COLO668 (cell line): ENCODE measurements at regions not wholly inside any gene's neighbourhood (a gene's known extent, or its start where the extent isn't known, plus 50 kb on each side); places are given as distances from the start of the nearest gene placed in this dataset.

Source experiments
- DNase-seq: peaks from one replicate; lab custom pipeline; 2025; ENCODE audit not compliant: unreplicated experiment; lab: John Stamatoyannopoulos, UW

GRCh38 chr18:78571831-78572347, 407.7 kb upstream of the SALL3 start:
- DNase-seq: no peak

- DNase-seq: no peak
Observed at GRCh38 chr18:78573773-78574172, 405.8 kb upstream of the SALL3 start.

- DNase-seq: no peak
Observed at GRCh38 chr18:78576967-78577366, 402.7 kb upstream of the SALL3 start.

- DNase-seq: no peak
Observed at GRCh38 chr18:78579449-78579848, 400.2 kb upstream of the SALL3 start.

GRCh38 chr18:78579854-78580577, 399.6 kb upstream of the SALL3 start:
- no peak for DNase-seq

GRCh38 chr18:78580835-78581339, 398.7 kb upstream of the SALL3 start:
- no peak for DNase-seq

- DNase-seq: no peak
Observed at GRCh38 chr18:78582181-78582709, 397.4 kb upstream of the SALL3 start.

- no peak for DNase-seq
Observed at GRCh38 chr18:78582898-78583738, 396.5 kb upstream of the SALL3 start.

GRCh38 chr18:78583739-78584458, 395.7 kb upstream of the SALL3 start:
- peak; percentile 35 for DNase-seq

- no peak for DNase-seq
Observed at GRCh38 chr18:78584459-78585022, 395.1 kb upstream of the SALL3 start.

- DNase-seq: no peak
Observed at GRCh38 chr18:78586586-78586985, 393.0 kb upstream of the SALL3 start.

- DNase-seq: no peak
Observed at GRCh38 chr18:78587096-78587495, 392.5 kb upstream of the SALL3 start.

- no peak for DNase-seq
Observed at GRCh38 chr18:78587626-78588600, 391.7 kb upstream of the SALL3 start.

GRCh38 chr18:78589916-78590437, 389.6 kb upstream of the SALL3 start:
- no peak for DNase-seq

- no peak for DNase-seq
Observed at GRCh38 chr18:78595453-78595852, 384.2 kb upstream of the SALL3 start.

- DNase-seq: no peak
Observed at GRCh38 chr18:78595924-78596573, 383.6 kb upstream of the SALL3 start.

GRCh38 chr18:78596794-78597345, 382.7 kb upstream of the SALL3 start:
- DNase-seq: no peak

- no peak for DNase-seq
Observed at GRCh38 chr18:78601349-78601748, 378.3 kb upstream of the SALL3 start.
